OCI-LY7 (cell line): ENCODE measurements at regions not wholly inside any gene's neighbourhood (a gene's known extent, or its start where the extent isn't known, plus 50 kb on each side); places are given as distances from the start of the nearest gene placed in this dataset.

ENCODE experiments used
- CTCF ChIP-seq: fragments of 200-600 bp; sonication (generic); conservative IDR thresholded peaks from 2 replicates; pipeline ENCODE4 v1.5.1; 2014; ENCODE audit warnings: mild to moderate bottlenecking, antibody characterized with exemption, low read length, moderate library complexity, mixed read lengths
- EZH2phosphoT487 ChIP-seq: fragments of 200-600 bp; sonication (generic); IDR thresholded peaks from 2 replicates; pipeline ENCODE4 v1.6.1; 2018; ENCODE audit warnings: low read depth, borderline replicate concordance, mild to moderate bottlenecking, mixed run types, antibody characterized with exemption, low read length, moderate library complexity, mixed read lengths

GRCh38 chr6:88402909-88403308 lies 236.8 kb upstream of the CNR1 start:
- TF ChIP-seq CTCF, result no peak
- no peak for TF ChIP-seq EZH2phosphoT487
